Common myeloid progenitor, CD34-positive (primary cell): ENCODE measurements at regions not wholly inside any gene's neighbourhood (a gene's known extent, or its start where the extent isn't known, plus 50 kb on each side); places are given as distances from the start of the nearest gene placed in this dataset.

ENCODE experiments used
- CTCF ChIA-PET: fragments of 350-600 bp; sonication (Branson Sonifier 250); formaldehyde crosslinking; loops from one replicate; lab custom pipeline; 2021; ENCODE audit warnings: antibody characterized with exemption; lab: Charles Lee
- POLR2A ChIA-PET: fragments of 350-600 bp; sonication (Branson Sonifier 250); formaldehyde crosslinking; loops from one replicate; lab custom pipeline; 2021; ENCODE audit warnings: antibody characterized with exemption; lab: Charles Lee
- DNase-seq, 3 donors: peaks; one replicate each; pipeline versions ENCODE4 v3.0.0 to v3.0.0-alpha.2; 2013
- H3K27ac ChIP-seq, 2 experiments: 1 replicate in 1 of 2; 2 replicates in 1 of 2; pipeline ENCODE4 v1.7.0; 2013; ENCODE audit warnings: inconsistent platforms in 2 of 2, low read length in 2 of 2, mild to moderate bottlenecking in 2 of 2, low read depth in 1 of 2, moderate library complexity in 1 of 2; ENCODE audit not compliant: severe bottlenecking in 2 of 2, insufficient read depth in 1 of 2, poor library complexity in 1 of 2
- H3K27me3 ChIP-seq, 5 experiments: replicated peaks in 2 of 5; 1 replicate in 3 of 5; 2 replicates in 2 of 5; pipeline versions ENCODE4 v1.6.1 to v1.7.0; 2013; ENCODE audit warnings: low read length in 4 of 5, mild to moderate bottlenecking in 2 of 5, moderate library complexity in 2 of 5, inconsistent platforms in 1 of 5; ENCODE audit not compliant: insufficient read depth in 5 of 5, control insufficient read depth in 4 of 5
- H3K36me3 ChIP-seq, 4 experiments: 1 replicate in 2 of 4; 2 replicates in 2 of 4; pipeline versions ENCODE4 v1.6.1 to v1.7.0; 2013; ENCODE audit warnings: low read length in 3 of 4, control low read depth in 1 of 4, mild to moderate bottlenecking in 1 of 4; ENCODE audit not compliant: control insufficient read depth in 4 of 4, insufficient read depth in 4 of 4
- H3K4me1 ChIP-seq, 4 experiments: 1 replicate in 3 of 4; 2 replicates in 1 of 4; pipeline versions ENCODE4 v1.6.1 to v1.7.1; 2013; ENCODE audit warnings: low read length in 3 of 4, mild to moderate bottlenecking in 3 of 4, control low read depth in 1 of 4, inconsistent platforms in 1 of 4, moderate library complexity in 1 of 4; ENCODE audit not compliant: control insufficient read depth in 4 of 4, insufficient read depth in 4 of 4; ENCODE audit errors: control extremely low read depth in 1 of 4
- H3K4me3 ChIP-seq, 7 experiments: 1 replicate in 4 of 7; 2 replicates in 3 of 7; pipeline versions ENCODE4 v1.5.1 to v1.7.0; 2013; ENCODE audit warnings: mild to moderate bottlenecking in 7 of 7, low read length in 6 of 7, moderate library complexity in 6 of 7, inconsistent platforms in 2 of 7, low read depth in 2 of 7, control low read depth in 1 of 7; ENCODE audit not compliant: insufficient read depth in 4 of 7, control insufficient read depth in 1 of 7; ENCODE audit errors: extremely low read depth in 1 of 7
- H3K9me3 ChIP-seq, 5 experiments: 1 replicate in 4 of 5; 2 replicates in 1 of 5; pipeline versions ENCODE4 v1.6.1 to v1.7.1; 2013; ENCODE audit warnings: low read length in 4 of 5, mild to moderate bottlenecking in 2 of 5, inconsistent platforms in 1 of 5, low read depth in 1 of 5, moderate library complexity in 1 of 5; ENCODE audit not compliant: control insufficient read depth in 4 of 5, insufficient read depth in 2 of 5; ENCODE audit errors: control extremely low read depth in 1 of 5
- WGBS: methylation state at CpG from one replicate; pipeline ENCODE4 v1.1.5; 2013; ENCODE audit not compliant: insufficient coverage; 5-methylcytosine and 5-hydroxymethylcytosine counted together

DNA sequence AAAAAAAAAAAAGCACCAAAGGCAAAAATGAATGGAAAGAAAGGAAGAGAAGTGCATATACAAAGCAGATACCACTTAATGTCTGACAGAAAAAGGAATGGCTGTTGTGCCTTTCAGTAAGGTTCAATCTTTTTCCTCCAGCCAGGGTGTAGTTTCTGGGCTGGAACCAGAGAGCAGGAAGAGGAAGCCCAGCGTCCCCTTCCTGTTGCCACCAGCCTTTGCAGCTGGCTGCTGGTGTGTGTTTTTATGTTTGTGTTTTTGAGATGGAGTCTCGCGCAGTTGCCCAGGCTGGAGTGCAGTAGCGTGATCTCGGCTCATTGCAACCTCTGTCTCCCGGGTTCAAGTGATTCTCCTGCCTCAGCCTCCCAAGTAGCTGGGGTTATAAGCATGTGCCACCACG is 64.6 kb upstream of the LTA4H start:
- WGBS, result 100% methylated on average over 1 of the region's 7 CpGs
- no peaks in the 10 kb centered on the region for H3K27me3 ChIP-seq
- POLR2A ChIA-PET, result interaction anchor here (1.0 kb wide), 1 partner anchor 112 kb away, joined by 4 read pairs; no protein-coding TSS in a partner anchor
- no peaks in the 10 kb centered on the region for H3K36me3 ChIP-seq
- H3K27ac ChIP-seq, result no peak overlapping the region
- DNase-seq, result peak in 2 of 3 donors; percentile 65 to 76
- no peaks in the 10 kb centered on the region for H3K9me3 ChIP-seq
- H3K4me3 ChIP-seq, result peak overlapping the region in 1 of 7 experiments; percentile 18
- H3K4me1 ChIP-seq, result peaks cover 8 to 56% (median 47%) of the 10 kb centered on the region in 4 experiments
- CTCF ChIA-PET, result interaction anchor here (0.6 to 1.6 kb wide), 5 partner anchors 10 to 36 kb away, joined by 3 to 5 read pairs (median 3); no protein-coding TSS in a partner anchor

DNA sequence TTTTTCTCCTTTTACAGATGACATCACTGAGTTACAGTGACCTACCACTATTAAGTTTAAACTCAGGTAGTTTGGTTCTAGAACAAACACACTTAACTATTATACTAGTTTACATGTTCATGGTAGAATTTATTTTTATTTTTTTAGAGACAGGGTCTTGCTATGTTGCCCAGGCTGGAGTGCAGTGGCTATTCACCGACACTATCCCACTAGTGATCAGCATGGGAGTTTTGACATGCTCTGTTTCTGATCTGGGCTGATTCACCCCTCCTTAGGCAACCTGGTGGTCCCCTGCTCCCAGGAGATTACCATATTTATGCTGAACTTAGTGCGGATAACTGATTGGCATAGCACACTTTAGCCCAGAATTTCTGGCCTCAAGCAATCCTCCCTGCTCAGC is 66.4 kb upstream of the LTA4H start:
- Histone ChIP-seq H3K9me3 (no peaks in the 10 kb centered on the region), H3K27me3 (no peaks in the 10 kb centered on the region), H3K4me3 (no peak overlapping the region), H3K36me3 (no peaks in the 10 kb centered on the region), H3K27ac (no peak overlapping the region), H3K4me1 (peaks cover 4 to 61% (median 48%) of the 10 kb centered on the region in 4 experiments)
- DNase-seq, result peak in 1 of 3 donors; percentile 11
- WGBS, result 100% methylated on average over 2 of the region's 2 CpGs
- ChIA-PET CTCF (interaction anchor here (1.0 to 1.6 kb wide), 5 partner anchors 11 to 30 kb away, joined by 3 to 5 read pairs (median 3); no protein-coding TSS in a partner anchor), POLR2A (interaction anchor here (1.3 kb wide), 1 partner anchor 8 kb away, joined by 3 read pairs; no protein-coding TSS in a partner anchor)

DNA sequence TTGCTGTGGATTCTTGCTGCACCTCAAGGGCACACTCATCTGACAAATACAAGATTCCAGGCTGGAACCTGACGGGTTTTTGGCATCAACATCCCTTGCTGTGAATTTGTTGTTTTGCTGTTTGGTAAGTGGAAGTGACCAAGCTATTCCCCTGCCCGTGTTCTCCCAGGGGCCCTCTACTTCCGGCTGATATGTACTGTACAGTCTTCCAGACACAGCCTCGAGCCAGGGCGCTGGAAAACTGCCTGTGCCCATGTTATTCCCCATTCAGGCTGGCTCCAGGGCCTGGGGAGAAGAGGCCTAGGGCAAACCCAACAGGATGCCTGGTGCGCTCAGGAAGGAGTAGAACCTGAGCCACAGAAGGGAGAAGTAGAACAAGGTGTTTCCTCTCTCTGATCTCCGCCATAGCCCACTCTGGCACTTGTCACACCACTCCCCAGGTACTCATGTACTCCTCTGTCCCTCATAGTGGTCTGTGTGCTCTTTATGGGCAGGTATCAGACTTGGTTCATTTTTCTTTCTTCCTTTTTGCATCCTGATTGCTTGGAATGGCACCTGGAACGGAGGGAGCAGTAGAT is 67.8 kb upstream of the LTA4H start:
- ChIA-PET POLR2A (interaction anchor here (1.3 kb wide), 1 partner anchor 10 kb away, joined by 3 read pairs; no protein-coding TSS in a partner anchor), CTCF (interaction anchor here (0.7 to 1.6 kb wide), 6 partner anchors 9 to 109 kb away, joined by 3 to 5 read pairs (median 3); no protein-coding TSS in a partner anchor)
- H3K4me3 ChIP-seq, result peak overlapping the region in 1 of 7 experiments; percentile 31
- 7% methylated on average over 6 of the region's 8 CpGs for WGBS
- H3K36me3 ChIP-seq, result no peaks in the 10 kb centered on the region
- no peaks in the 10 kb centered on the region for H3K27me3 ChIP-seq
- DNase-seq, result peak; percentile 63 to 96 (median 93)
- peaks cover 9 to 72% (median 59%) of the 10 kb centered on the region in 4 experiments for H3K4me1 ChIP-seq
- peak overlapping the region in 1 of 2 experiments; percentile 33 for H3K27ac ChIP-seq
- no peaks in the 10 kb centered on the region for H3K9me3 ChIP-seq

DNA sequence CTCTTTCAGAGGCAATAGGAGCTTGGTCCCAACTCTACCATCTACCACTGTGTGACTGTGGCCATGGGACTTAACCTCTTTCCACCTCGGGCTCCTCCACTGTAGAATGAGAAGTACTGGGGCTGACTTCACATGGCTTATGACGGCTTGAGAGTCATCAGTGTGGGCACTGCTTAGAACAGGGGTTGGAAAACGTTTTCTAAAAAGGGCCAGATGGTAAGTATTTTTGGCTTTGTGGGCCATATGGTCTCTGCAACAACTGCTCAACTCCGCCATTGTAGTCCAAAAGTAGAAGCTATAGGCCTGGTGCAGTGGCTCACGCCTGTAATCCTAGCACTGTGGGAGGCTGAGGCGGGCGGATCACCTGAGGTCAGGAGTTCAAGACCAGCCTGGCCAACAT is 69.2 kb upstream of the LTA4H start:
- Histone ChIP-seq H3K4me3 (no peak overlapping the region), H3K36me3 (no peaks in the 10 kb centered on the region), H3K27ac (no peak overlapping the region), H3K4me1 (peaks cover 9 to 68% (median 57%) of the 10 kb centered on the region in 4 experiments), H3K27me3 (no peaks in the 10 kb centered on the region), H3K9me3 (no peaks in the 10 kb centered on the region)
- DNase-seq, result no peak
- ChIA-PET CTCF (interaction anchor here (0.5 to 2.8 kb wide), 5 partner anchors 14 to 74 kb away, joined by 3 to 12 read pairs (median 3); no protein-coding TSS in a partner anchor), POLR2A (no interaction called here)
- WGBS, result 90% methylated on average over 5 of the region's 7 CpGs

DNA sequence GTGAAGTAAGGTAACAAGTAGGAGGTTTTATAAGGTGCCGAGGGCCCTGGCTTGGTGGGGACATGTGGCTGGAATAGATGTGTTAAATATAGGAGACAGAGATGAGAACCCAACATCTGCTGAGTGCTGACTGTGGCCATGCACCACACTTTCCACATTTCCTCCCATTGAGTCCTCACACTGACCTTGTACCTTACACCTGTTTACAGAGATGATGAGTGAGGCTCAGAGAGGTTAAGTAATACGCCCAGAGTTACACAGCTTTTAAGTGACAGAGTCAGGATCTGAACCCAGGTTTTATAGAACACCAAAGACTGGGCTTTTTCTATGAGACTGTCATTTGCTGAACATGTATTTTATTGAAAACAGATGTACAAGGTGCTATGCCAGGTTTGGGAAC is 70.8 kb upstream of the LTA4H start:
- Histone ChIP-seq H3K36me3 (no peaks in the 10 kb centered on the region), H3K27ac (no peak overlapping the region), H3K27me3 (no peaks in the 10 kb centered on the region), H3K4me3 (no peak overlapping the region), H3K9me3 (no peaks in the 10 kb centered on the region), H3K4me1 (peaks cover 11 to 66% (median 52%) of the 10 kb centered on the region in 4 experiments)
- POLR2A ChIA-PET, result interaction anchor here (0.6 to 1.1 kb wide), 2 partner anchors 13 to 64 kb away, joined by 4 to 9 read pairs; no protein-coding TSS in a partner anchor
- 100% methylated on average over 1 of the region's 2 CpGs for WGBS
- CTCF ChIA-PET, result interaction anchor here (1.2 to 2.8 kb wide), 6 partner anchors 12 to 110 kb away, joined by 3 to 12 read pairs (median 7); no protein-coding TSS in a partner anchor
- no peak for DNase-seq

DNA sequence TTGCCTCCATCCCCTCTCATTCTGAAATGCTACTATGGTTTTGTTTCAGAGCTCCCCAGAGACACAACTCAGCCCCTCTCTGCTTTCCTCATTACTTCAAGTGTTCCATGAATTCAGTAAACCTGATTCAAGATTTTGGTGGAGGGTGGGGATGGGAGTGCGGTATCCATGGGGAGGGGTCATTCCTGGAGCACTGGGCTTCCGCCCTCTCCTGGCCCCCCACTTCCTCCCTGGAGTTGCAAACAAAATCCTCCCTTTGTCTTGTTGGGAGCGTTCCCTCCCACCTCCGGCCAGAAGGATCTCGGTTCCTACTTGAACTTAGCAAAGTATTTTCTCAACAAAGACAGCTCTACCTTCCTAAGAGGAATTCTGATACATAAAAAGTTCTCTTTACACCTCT is 71.8 kb upstream of the LTA4H start:
- CTCF ChIA-PET, result interaction anchor here (1.3 to 2.8 kb wide), 5 partner anchors 11 to 108 kb away, joined by 3 to 12 read pairs (median 7); no protein-coding TSS in a partner anchor
- peak overlapping the region in 1 of 7 experiments; percentile 40 for H3K4me3 ChIP-seq
- WGBS, result 100% methylated on average over 1 of the region's 5 CpGs
- peaks cover 15 to 73% (median 47%) of the 10 kb centered on the region in 4 experiments for H3K4me1 ChIP-seq
- no peaks in the 10 kb centered on the region for H3K27me3 ChIP-seq
- no peak overlapping the region for H3K27ac ChIP-seq
- no peaks in the 10 kb centered on the region for H3K9me3 ChIP-seq
- POLR2A ChIA-PET, result no interaction called here
- no peaks in the 10 kb centered on the region for H3K36me3 ChIP-seq
- DNase-seq, result no peak
